ENCODE measurements at regions not wholly inside any gene's neighbourhood (a gene's known extent, or its start where the extent isn't known, plus 50 kb on each side); places are given as distances from the start of the nearest gene placed in this dataset.

GRCh38 chr5:19270153-19270552, 717.8 kb downstream of the CDH18 start:
- TF ChIP-seq CSDC2 (CRISPR knock-in tag; IDR thresholded peaks at IDR 0.05) = no peak
- no peak for TF ChIP-seq RARB (CRISPR knock-in tag; IDR thresholded peaks at IDR 0.05)
- TF ChIP-seq BACH2 (CRISPR knock-in tag; IDR thresholded peaks at IDR 0.05; ENCODE audit: borderline replicate concordance) = no peak
- TF ChIP-seq CREB5 (CRISPR knock-in tag; IDR thresholded peaks at IDR 0.05; ENCODE audit: low read depth) = no peak
- TF ChIP-seq SNAI2 (CRISPR knock-in tag; IDR thresholded peaks at IDR 0.05) = no peak
- no peak for TF ChIP-seq ESRRG (CRISPR knock-in tag; IDR thresholded peaks at IDR 0.05)
- no peak for TF ChIP-seq OSR1 (CRISPR knock-in tag; IDR thresholded peaks at IDR 0.05)
- no peak for TF ChIP-seq TSHZ2 (CRISPR knock-in tag; IDR thresholded peaks at IDR 0.05)
- TF ChIP-seq, protein P1, sequence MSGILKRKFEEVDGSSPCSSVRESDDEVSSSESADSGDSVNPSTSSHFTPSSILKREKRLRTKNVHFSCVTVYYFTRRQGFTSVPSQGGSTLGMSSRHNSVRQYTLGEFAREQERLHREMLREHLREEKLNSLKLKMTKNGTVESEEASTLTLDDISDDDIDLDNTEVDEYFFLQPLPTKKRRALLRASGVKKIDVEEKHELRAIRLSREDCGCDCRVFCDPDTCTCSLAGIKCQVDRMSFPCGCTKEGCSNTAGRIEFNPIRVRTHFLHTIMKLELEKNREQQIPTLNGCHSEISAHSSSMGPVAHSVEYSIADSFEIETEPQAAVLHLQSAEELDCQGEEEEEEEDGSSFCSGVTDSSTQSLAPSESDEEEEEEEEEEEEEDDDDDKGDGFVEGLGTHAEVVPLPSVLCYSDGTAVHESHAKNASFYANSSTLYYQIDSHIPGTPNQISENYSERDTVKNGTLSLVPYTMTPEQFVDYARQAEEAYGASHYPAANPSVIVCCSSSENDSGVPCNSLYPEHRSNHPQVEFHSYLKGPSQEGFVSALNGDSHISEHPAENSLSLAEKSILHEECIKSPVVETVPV (CRISPR knock-in tag; IDR thresholded peaks at IDR 0.05) = no peak
- no peak for TF ChIP-seq ZNF565 (CRISPR knock-in tag; conservative IDR thresholded peaks at IDR 0.05; ENCODE audit: low read depth)
- no peak for TF ChIP-seq ISL1 (CRISPR knock-in tag; IDR thresholded peaks at IDR 0.05)
- TF ChIP-seq ZFP30 (CRISPR knock-in tag; IDR thresholded peaks at IDR 0.05) = no peak
- no peak for TF ChIP-seq GLIS3 (CRISPR knock-in tag; IDR thresholded peaks at IDR 0.05)
- TF ChIP-seq TOX (CRISPR knock-in tag; IDR thresholded peaks at IDR 0.05; ENCODE audit: borderline replicate concordance) = no peak
- ATAC-seq = no peak

- ATAC-seq = no peak
- no peak for TF ChIP-seq PATZ1 (CRISPR knock-in tag; IDR thresholded peaks at IDR 0.05; ENCODE audit: borderline replicate concordance)
- TF ChIP-seq TOX (CRISPR knock-in tag; IDR thresholded peaks at IDR 0.05; ENCODE audit: borderline replicate concordance) = no peak
- TF ChIP-seq OSR1 (CRISPR knock-in tag; IDR thresholded peaks at IDR 0.05) = no peak
- no peak for TF ChIP-seq ZNF565 (CRISPR knock-in tag; conservative IDR thresholded peaks at IDR 0.05; ENCODE audit: low read depth)
- no peak for TF ChIP-seq CREB5 (CRISPR knock-in tag; IDR thresholded peaks at IDR 0.05; ENCODE audit: low read depth)
- no peak for TF ChIP-seq BACH2 (CRISPR knock-in tag; IDR thresholded peaks at IDR 0.05; ENCODE audit: borderline replicate concordance)
- TF ChIP-seq GLIS3 (CRISPR knock-in tag; IDR thresholded peaks at IDR 0.05) = no peak
- TF ChIP-seq ZFP3 (CRISPR knock-in tag; IDR thresholded peaks at IDR 0.05) = no peak
- TF ChIP-seq, protein P2, sequence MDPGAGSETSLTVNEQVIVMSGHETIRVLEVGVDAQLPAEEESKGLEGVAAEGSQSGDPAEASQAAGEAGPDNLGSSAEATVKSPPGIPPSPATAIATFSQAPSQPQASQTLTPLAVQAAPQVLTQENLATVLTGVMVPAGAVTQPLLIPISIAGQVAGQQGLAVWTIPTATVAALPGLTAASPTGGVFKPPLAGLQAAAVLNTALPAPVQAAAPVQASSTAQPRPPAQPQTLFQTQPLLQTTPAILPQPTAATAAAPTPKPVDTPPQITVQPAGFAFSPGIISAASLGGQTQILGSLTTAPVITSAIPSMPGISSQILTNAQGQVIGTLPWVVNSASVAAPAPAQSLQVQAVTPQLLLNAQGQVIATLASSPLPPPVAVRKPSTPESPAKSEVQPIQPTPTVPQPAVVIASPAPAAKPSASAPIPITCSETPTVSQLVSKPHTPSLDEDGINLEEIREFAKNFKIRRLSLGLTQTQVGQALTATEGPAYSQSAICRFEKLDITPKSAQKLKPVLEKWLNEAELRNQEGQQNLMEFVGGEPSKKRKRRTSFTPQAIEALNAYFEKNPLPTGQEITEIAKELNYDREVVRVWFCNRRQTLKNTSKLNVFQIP (CRISPR knock-in tag; IDR thresholded peaks at IDR 0.05; ENCODE audit: borderline replicate concordance, low read depth) = no peak
- TF ChIP-seq ISL1 (CRISPR knock-in tag; IDR thresholded peaks at IDR 0.05) = no peak
- no peak for TF ChIP-seq ZFP30 (CRISPR knock-in tag; IDR thresholded peaks at IDR 0.05)
Observed at GRCh38 chr5:19274578-19274977, 713.4 kb downstream of the CDH18 start.

DNA sequence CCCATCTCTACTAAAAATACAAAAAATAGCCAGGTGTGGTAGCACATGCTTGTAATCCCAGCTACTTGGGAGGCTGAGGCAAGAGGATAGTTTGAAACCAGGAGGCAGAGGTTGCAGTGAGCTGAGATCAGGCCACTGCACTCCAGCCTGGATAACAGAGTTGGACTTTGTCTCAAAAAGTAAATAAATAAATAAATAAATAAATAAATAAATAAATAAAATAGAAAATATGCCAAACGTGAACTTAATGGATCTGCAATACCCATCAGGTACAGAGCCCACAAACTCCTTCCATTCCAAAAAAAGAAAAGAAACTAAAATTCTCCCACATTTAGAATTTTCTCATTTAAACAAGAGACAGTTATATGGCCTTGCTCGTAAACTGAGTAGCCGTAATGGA, 702.7 kb downstream of the CDH18 start:
- no peak for ATAC-seq
- TF ChIP-seq SNAI2 (CRISPR knock-in tag; IDR thresholded peaks at IDR 0.05) (no peak), ZFP30 (CRISPR knock-in tag; IDR thresholded peaks at IDR 0.05) (no peak), RARB (CRISPR knock-in tag; IDR thresholded peaks at IDR 0.05) (no peak), OSR1 (CRISPR knock-in tag; IDR thresholded peaks at IDR 0.05) (no peak), CREB5 (CRISPR knock-in tag; IDR thresholded peaks at IDR 0.05; ENCODE audit: low read depth) (no peak), ARNTL (CRISPR knock-in tag; IDR thresholded peaks at IDR 0.05; ENCODE audit: borderline replicate concordance, low read depth) (no peak), ZNF8 (CRISPR knock-in tag; IDR thresholded peaks at IDR 0.05) (no peak), ESRRG (CRISPR knock-in tag; IDR thresholded peaks at IDR 0.05) (no peak)
- TF ChIP-seq, protein P1 (CRISPR knock-in tag; IDR thresholded peaks at IDR 0.05) = no peak
- TF ChIP-seq, protein P2 (CRISPR knock-in tag; IDR thresholded peaks at IDR 0.05; ENCODE audit: borderline replicate concordance, low read depth) = no peak
